ENCODE measurements at regions not wholly inside any gene's neighbourhood (a gene's known extent, or its start where the extent isn't known, plus 50 kb on each side); places are given as distances from the start of the nearest gene placed in this dataset.

DNA sequence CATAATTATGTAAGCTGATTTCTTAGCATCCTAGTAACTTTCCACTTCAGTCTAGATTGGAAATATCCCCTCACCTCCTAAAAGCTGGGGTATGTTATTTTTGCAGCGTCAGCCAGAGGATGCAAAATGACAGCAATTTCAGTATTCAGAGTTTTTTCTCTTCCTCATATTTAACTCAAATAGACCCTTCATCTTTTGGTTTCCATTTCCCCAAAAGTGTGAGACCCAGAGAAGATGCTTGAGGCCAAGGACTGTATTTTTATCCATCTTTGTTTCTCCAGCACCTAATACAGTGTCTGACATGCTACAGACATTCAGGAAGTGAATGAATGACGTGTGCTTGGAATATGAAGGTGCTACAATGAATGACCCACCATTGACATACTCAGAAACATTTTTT lies 75.5 kb upstream of the RANBP3L start:
- CTCF ChIA-PET, result interaction anchor here (0.5 to 1.2 kb wide), 2 partner anchors 8 to 10 kb away, joined by 3 to 6 read pairs; no protein-coding TSS in a partner anchor
- FAIRE-seq (no peak), ATAC-seq (no peak), DNase-seq (ENCODE audit: low read depth in 1 of 2, low spot score in 1 of 2) (no peak)
- WGBS (ENCODE audit: missing lambda C conversion rate), result 9% methylated on average over 2 of the region's 2 CpGs
- Histone ChIP-seq H3K4me2 (no peak overlapping the region), H3K27ac (no peak overlapping the region), H3K4me3 (no peak overlapping the region), H3K9me3 (no peaks in the 10 kb centered on the region), H3K4me1 (no peaks in the 10 kb centered on the region)
- POLR2A ChIA-PET, result no interaction called here
- TF ChIP-seq MAFK (IDR thresholded peaks at IDR 0.05; ENCODE audit: partially characterized antibody) (no peak), SREBF2 (IDR thresholded peaks at IDR 0.05) (no peak), ZSCAN20 (CRISPR knock-in tag; IDR thresholded peaks at IDR 0.05) (no peak), RFX5 (IDR thresholded peaks at IDR 0.05) (no peak), RNF2 (IDR thresholded peaks at IDR 0.05; ENCODE audit: borderline replicate concordance, low read depth) (no peak), HOXB13 (CRISPR knock-in tag; IDR thresholded peaks at IDR 0.05; ENCODE audit: low read depth) (no peak), NR3C1 (IDR thresholded peaks at IDR 0.05) (no peak), HDAC2 (IDR thresholded peaks at IDR 0.05) (no peak), NFE2L2 (conservative IDR thresholded peaks at IDR 0.05; ENCODE audit: low read length) (no peak), EP300 (IDR thresholded peaks at IDR 0.05) (no peak), KDM5A (IDR thresholded peaks at IDR 0.05) (no peak)
- TF ChIP-seq, protein P1, sequence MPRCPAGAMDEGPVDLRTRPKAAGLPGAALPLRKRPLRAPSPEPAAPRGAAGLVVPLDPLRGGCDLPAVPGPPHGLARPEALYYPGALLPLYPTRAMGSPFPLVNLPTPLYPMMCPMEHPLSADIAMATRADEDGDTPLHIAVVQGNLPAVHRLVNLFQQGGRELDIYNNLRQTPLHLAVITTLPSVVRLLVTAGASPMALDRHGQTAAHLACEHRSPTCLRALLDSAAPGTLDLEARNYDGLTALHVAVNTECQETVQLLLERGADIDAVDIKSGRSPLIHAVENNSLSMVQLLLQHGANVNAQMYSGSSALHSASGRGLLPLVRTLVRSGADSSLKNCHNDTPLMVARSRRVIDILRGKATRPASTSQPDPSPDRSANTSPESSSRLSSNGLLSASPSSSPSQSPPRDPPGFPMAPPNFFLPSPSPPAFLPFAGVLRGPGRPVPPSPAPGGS (IDR thresholded peaks at IDR 0.05), result no peak
- TF ChIP-seq, protein P2, sequence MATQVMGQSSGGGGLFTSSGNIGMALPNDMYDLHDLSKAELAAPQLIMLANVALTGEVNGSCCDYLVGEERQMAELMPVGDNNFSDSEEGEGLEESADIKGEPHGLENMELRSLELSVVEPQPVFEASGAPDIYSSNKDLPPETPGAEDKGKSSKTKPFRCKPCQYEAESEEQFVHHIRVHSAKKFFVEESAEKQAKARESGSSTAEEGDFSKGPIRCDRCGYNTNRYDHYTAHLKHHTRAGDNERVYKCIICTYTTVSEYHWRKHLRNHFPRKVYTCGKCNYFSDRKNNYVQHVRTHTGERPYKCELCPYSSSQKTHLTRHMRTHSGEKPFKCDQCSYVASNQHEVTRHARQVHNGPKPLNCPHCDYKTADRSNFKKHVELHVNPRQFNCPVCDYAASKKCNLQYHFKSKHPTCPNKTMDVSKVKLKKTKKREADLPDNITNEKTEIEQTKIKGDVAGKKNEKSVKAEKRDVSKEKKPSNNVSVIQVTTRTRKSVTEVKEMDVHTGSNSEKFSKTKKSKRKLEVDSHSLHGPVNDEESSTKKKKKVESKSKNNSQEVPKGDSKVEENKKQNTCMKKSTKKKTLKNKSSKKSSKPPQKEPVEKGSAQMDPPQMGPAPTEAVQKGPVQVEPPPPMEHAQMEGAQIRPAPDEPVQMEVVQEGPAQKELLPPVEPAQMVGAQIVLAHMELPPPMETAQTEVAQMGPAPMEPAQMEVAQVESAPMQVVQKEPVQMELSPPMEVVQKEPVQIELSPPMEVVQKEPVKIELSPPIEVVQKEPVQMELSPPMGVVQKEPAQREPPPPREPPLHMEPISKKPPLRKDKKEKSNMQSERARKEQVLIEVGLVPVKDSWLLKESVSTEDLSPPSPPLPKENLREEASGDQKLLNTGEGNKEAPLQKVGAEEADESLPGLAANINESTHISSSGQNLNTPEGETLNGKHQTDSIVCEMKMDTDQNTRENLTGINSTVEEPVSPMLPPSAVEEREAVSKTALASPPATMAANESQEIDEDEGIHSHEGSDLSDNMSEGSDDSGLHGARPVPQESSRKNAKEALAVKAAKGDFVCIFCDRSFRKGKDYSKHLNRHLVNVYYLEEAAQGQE (IDR thresholded peaks at IDR 0.05), result no peak

DNA sequence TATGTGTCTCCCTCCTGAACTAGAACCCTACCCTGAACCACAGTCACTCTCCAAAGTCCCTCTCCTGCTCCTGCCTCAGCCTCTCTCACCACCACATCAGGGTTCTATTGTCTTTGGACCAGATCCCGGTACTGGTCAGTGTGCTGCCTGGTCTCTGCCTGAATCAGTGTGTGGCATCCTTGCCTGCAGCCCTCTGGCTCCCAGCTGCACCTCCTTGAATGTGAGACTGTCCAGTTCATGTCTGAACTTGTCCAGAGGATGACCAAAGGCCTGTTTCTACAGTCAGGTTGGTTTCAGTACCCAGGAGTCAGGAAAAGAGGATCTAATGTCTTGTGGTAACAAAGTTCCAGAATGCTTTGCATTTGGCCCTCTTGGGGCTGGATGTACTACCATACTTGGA lies 76.8 kb upstream of the RANBP3L start:
- H3K27ac ChIP-seq, result no peak overlapping the region
- ATAC-seq (no peak), FAIRE-seq (no peak), DNase-seq (ENCODE audit: low read depth in 1 of 2, low spot score in 1 of 2) (no peak)
- no peaks in the 10 kb centered on the region for H3K4me1 ChIP-seq
- TF ChIP-seq NR3C1 (IDR thresholded peaks at IDR 0.05), result no peak
- no peak for TF ChIP-seq KDM5A (IDR thresholded peaks at IDR 0.05)
- no peak for TF ChIP-seq RAD21 (conservative IDR thresholded peaks at IDR 0.05 in 1 of 2, IDR thresholded peaks at IDR 0.05 in 1 of 2)
- TF ChIP-seq, protein P1 (IDR thresholded peaks at IDR 0.05), result no peak
- TF ChIP-seq, protein P3, sequence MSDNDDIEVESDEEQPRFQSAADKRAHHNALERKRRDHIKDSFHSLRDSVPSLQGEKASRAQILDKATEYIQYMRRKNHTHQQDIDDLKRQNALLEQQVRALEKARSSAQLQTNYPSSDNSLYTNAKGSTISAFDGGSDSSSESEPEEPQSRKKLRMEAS (IDR thresholded peaks at IDR 0.05), result no peak
- no peak for TF ChIP-seq FOSB (CRISPR knock-in tag; IDR thresholded peaks at IDR 0.05)
- no peak for TF ChIP-seq TFCP2L1 (CRISPR knock-in tag; IDR thresholded peaks at IDR 0.05)
- TF ChIP-seq HOXB13 (CRISPR knock-in tag; IDR thresholded peaks at IDR 0.05; ENCODE audit: low read depth), result no peak
- TF ChIP-seq NPAS2 (CRISPR knock-in tag; IDR thresholded peaks at IDR 0.05; ENCODE audit: borderline replicate concordance), result no peak
- no peak for TF ChIP-seq MAFK (IDR thresholded peaks at IDR 0.05; ENCODE audit: partially characterized antibody)
- no peak for TF ChIP-seq EHMT2 (IDR thresholded peaks at IDR 0.05; ENCODE audit: low read depth)
- no peak for TF ChIP-seq MYC (IDR thresholded peaks at IDR 0.05; ENCODE audit: borderline replicate concordance, low read length)
- TF ChIP-seq, protein P4, sequence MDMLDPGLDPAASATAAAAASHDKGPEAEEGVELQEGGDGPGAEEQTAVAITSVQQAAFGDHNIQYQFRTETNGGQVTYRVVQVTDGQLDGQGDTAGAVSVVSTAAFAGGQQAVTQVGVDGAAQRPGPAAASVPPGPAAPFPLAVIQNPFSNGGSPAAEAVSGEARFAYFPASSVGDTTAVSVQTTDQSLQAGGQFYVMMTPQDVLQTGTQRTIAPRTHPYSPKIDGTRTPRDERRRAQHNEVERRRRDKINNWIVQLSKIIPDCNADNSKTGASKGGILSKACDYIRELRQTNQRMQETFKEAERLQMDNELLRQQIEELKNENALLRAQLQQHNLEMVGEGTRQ (IDR thresholded peaks at IDR 0.05), result no peak
- no peak for TF ChIP-seq HEYL (CRISPR knock-in tag; IDR thresholded peaks at IDR 0.05)
- ChIA-PET POLR2A (no interaction called here), CTCF (no interaction called here)
- no peak overlapping the region for H3K4me3 ChIP-seq
- H3K4me2 ChIP-seq, result no peak overlapping the region
- 0% methylated on average over 1 of the region's 1 CpG for WGBS (ENCODE audit: missing lambda C conversion rate)
- no peaks in the 10 kb centered on the region for H3K9me3 ChIP-seq
